Stimulated activated CD4-positive, alpha-beta T cell treated with anti-CD3 and anti-CD28 coated beads, Interleukin-4, amount 100 ng/mL, for 48 hours (primary cell): ENCODE measurements at regions not wholly inside any gene's neighbourhood (a gene's known extent, or its start where the extent isn't known, plus 50 kb on each side); places are given as distances from the start of the nearest gene placed in this dataset.

Experiments
- DNase-seq, 2 donors: peaks; one replicate each; pipeline ENCODE4 v3.0.0-alpha.2; 2020; ENCODE audit warnings: low read depth in 2 of 2

DNA sequence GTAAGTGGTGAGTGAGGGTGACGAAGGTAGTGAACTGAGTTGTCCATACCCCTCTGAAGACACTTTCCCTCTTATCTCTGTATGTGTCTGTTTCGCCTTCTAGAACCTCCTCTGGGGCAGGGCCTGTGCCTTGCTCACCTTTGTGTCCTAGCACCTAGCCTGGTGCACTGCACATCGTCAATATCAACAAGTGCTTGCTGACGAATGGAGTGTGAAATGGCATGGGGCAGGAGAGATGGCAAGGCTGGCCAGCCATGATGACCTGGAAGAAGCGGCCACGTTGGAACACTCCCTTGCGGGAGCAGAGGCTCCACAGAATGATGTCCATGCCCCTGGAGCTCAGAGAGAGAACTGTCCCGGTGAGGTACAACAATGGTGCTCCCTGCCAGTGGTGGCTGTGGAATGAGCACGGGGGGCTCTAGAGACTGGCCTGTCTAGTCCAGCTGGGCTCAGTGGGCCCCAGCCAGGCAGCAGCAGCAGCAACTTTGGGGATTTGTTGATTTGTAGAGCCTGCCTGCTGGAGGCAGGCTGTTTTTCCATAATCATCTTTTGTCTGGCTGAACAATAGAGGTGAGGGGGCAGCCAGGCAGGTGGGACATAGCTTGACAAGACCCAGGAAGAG, 112.2 kb upstream of the PJA1 start:
- DNase-seq = no peak

GRCh38 chrX:69268611-69269010, 103.4 kb upstream of the PJA1 start:
- DNase-seq = no peak

DNA sequence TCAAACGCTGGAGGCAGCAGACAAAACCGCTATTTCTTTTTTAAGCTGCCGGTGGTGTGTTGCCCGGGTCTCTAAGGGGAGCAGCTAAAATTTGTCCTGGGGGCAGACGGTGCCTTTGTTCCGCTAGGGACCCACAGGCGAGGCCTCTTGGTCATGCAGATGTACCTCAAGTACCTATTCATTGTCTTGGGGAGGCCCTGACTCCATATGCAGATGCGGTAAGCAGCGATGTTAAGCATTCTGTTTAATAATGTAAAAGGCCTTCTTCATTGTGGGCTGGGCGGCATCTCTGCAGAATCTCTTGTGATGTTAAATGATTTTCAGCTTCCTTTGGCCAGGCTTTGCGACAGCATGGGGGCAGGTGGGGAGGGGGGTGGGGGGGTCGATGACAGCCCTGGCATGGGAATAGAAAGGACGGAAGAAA, 98.9 kb upstream of the PJA1 start:
- no peak for DNase-seq

DNA sequence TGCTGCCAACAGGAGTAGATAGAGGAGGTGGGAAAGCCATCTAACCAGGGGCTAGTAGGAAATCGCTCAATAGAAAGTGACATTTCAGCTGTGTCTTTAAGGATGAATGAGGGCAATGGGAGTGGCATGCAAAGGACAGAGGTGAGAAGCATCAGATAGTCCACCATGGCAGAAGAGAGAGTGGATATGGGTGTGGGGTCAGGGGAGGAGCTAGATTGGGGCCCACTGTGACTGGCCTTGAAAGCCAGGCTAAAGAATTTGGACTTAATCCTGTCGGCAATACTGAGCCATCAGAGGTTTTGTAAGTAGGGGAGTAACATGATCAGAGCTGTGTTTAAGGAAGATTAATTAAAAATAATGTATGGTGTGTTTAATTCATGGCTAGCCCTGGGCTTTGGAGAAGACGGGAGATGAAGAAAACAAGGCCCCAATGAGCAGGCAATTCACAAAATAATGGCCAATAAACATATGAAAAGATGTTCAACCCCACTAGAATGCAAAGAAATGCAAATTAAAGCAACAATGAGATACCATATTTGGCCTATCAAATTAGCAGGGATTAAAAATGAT, 98.1 kb upstream of the PJA1 start:
- DNase-seq = no peak

- DNase-seq = no peak
Observed at GRCh38 chrX:69262036-69262936, 97.0 kb upstream of the PJA1 start.

GRCh38 chrX:69260169-69260568, 94.9 kb upstream of the PJA1 start:
- no peak for DNase-seq

DNA sequence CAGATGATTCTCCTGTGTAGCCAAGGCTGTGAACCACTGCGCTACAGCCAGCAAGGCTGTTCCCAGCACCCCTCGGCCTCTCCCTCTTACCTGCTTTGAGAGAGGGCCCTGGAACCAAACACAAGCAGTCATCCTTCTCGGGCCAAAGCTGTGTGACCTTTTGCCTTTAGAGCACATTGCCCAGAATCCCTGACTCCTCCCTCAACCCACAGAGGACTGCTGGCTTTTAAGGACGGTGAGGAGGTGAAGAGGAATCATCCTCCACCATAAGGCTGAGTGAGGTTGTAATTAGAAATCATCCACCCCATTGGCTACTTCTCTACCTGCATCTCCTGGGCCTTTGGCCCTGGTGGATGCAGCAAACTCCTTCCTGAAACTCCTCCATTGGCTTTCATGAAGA, 93.6 kb upstream of the PJA1 start:
- DNase-seq = no peak

- no peak for DNase-seq
Observed at GRCh38 chrX:69257499-69258127, 92.4 kb upstream of the PJA1 start.

DNA sequence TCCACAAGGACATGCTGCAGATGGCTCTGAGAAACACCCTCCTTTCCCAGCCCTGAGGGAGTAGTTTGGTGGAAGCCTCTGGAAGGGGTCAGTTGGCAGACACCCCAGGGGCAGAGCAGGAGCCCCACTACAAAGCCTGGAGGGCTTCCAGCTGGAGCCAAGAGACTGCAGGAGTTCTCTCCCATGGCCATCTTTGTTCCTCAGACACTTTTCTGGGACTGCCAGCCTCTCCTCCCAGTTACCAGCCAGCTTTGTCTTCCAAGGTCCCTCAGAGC, 91.0 kb upstream of the PJA1 start:
- DNase-seq = no peak

GRCh38 chrX:69255441-69256290, 90.4 kb upstream of the PJA1 start:
- no peak for DNase-seq

DNA sequence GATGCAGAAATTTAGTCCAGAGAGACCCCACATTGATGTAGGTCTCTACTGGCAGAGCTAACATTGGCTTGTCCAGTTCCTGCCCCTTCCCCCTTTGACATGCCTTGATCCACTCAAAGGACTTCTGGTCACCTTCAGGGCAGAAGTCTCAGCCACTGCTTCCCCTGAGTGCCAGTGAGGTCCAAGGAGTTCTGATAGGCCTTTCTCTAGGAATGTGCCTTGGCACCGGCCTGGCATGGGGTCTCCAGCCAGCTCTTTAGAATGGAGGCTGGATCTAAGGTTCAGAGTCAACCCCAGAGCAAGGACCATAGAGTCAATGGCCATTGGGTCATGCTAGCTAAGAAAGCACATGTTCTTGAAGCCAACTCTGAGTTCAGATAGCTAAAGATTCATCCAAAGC, 88.6 kb upstream of the PJA1 start:
- DNase-seq = no peak

DNA sequence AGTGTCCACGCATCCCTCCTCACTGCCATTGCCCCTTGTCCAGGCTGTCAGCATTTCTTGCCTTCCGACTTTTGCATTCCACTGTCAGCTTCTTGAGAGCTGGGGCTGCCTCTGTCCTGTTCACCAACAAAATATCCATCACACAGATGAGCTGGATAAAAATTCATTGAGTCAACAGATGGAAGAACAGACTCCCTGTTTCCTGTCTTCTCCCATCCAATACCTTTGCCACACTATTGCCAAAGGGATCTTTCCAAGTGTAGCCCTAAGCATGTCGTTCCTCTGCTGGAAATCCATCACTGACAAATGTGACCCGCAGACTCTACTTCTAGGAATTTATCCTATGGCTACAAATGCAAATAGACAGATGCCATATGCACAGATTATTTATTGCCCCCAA, 78.0 kb upstream of the PJA1 start:
- no peak for DNase-seq

DNA sequence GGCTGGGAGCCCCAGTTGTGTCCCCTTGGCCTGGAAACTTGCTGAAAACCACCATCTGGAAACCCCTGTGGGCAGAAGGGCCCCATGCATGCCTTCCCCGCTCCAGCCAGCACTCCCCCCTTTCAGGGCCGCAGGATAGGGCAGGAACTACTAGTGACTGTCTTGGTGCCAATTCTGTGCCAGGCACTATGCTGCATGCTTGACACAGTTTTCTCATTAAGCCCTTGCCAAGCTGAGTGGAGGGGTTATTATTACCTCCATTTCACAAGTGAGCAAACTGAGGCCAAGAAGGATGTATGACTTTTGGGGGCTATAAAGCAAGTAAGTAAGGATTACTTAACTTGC, 73.6 kb upstream of the PJA1 start:
- DNase-seq = no peak

- DNase-seq = no peak
Observed at GRCh38 chrX:69238114-69238886, 73.0 kb upstream of the PJA1 start.

DNA sequence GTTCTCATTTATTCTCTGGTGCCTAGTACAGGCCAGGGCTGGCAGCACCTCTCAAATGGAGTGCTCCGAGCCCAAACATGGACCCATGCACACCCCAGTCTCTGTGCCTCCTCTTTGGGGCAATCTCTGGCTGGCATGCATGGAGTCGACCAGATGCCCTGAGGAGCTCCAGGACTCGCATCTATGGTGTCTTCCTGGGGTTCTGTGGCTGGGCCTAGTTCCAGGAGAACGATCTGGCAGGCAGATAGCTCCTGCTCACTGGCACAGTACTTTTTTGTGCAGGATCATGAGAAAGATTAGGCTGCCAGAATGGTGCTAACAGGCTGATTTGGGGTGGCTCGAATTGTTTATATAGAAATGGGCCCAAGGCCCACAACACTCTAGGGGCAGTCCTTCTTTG, 72.0 kb upstream of the PJA1 start:
- no peak for DNase-seq

DNA sequence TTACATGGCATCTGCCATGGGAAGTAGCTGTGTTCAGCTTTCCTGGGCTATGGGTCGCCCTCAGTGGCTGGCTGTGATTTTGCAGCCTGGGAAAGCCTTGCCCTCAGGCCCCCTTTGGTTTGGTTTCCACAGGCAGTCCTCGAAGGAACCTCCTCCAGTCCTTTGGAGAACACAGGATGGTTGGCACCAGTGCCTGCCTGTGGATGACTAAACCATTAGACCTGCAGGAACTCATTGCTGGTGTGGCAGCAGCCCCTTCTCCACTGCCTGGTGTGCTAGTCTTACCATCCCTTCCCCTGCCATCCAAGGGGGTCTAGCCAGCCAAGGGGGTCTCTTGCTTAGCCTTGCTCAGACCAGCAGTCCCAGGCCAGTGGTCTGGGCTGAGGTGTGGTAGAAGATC, 71.4 kb upstream of the PJA1 start:
- DNase-seq = no peak

DNA sequence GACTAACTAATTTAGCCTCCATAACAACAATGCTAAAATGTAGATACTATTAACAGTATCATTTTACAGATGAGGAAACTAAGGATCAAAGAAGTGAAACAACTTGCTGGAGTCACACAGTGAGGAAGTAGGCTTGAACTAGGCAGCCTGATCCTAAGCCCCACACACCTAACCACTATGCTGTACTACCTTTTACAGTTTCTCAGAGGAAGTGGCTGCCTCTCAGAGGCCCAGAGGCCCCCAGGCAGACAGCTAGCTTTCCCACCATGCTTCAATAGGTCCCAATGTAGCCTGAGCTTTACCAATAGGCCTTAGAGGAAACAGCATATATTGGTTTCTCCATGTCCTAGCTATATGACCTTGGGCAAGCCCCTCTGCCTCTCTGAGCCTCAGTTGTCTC, 69.4 kb upstream of the PJA1 start:
- DNase-seq = no peak

GRCh38 chrX:69232945-69233344, 67.7 kb upstream of the PJA1 start:
- no peak for DNase-seq

DNA sequence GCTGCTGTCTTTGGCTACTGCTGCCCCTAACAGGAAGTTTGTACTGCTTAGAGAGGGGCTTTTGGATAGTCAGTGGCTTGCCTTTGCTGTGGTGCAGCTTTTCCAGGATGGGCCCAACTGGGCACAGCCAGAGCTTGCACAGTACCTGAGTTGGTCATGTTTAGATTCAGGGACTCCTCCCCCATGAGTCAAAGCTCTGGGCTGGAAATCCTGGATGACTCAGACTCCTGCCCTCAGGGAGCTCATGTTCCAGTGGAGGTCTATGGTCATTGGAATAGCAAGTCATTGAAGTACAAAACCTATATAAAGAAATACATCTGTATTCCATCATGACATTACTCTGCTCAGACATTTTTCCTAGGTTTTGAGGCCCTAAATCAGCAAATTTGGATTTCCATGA, 66.7 kb upstream of the PJA1 start:
- DNase-seq = no peak

DNA sequence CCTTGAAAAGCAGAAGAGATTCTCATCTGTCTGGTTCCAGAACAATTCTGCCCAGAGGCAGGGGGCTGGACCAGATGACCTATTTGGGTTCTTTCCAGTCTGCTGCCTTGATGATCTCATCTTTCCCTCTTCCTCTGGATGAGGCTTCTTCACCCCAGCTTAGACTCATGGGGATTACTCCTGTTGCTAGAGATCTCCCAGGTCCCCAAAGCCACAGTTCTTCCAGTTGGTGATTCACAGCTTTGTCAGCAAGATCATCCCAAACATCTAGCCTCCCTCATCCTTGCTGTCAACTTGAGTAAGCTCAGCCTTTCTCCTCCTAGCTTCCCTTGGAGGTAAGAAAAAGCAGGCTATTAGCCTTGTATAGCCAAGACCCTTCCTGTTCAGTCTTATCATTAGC, 64.2 kb upstream of the PJA1 start:
- no peak for DNase-seq

DNA sequence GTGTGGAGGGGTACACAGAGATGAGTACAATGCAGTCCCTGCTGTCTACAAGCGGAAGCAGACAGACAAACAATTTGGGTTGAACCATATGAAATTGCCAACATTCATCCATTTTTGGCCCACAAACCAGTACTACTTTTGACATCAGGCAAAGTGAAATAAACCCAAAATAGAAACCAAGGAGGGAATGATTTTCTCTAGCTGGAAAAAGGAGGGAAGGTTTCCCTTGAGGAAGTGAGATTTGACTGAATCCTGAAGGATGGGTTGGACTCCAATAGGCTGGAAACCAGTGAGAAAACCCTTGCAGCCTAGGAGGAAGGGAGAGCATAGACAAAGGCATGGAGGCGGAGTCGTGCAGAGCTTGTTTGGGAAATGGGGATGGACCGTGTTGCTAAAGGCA, 63.5 kb upstream of the PJA1 start:
- DNase-seq = no peak
